T-helper 17 cell (primary cell): ENCODE measurements at regions not wholly inside any gene's neighbourhood (a gene's known extent, or its start where the extent isn't known, plus 50 kb on each side); places are given as distances from the start of the nearest gene placed in this dataset.

Experiments used
- ATAC-seq: fragments of 150-1000 bp; cut with Tn5 transposase; 2 replicates; pipeline ENCODE4 v1.10.0; 2021; ENCODE audit warnings: mild to moderate bottlenecking, moderate library complexity
- DNase-seq, 3 donors: peaks; one replicate each; pipeline versions ENCODE4 v3.0.0 to v3.0.0-alpha.2; 2020 to 2021
- H3K9me3 ChIP-seq: one replicate; pipeline ENCODE4 v1.7.0; 2013; ENCODE audit warnings: low read length, mild to moderate bottlenecking; ENCODE audit not compliant: control insufficient read depth, poor library complexity, severe bottlenecking
- H3K27ac Mint-ChIP-seq: one replicate; pipeline ENCODE4 v1.8.0; 2022; ENCODE audit warnings: mild to moderate bottlenecking, moderate library complexity, mixed read lengths
- H3K27me3 Mint-ChIP-seq: one replicate; pipeline ENCODE4 v1.8.0; 2022; ENCODE audit warnings: mixed read lengths
- H3K36me3 Mint-ChIP-seq: one replicate; pipeline ENCODE4 v1.8.0; 2022; ENCODE audit warnings: low read depth, mixed read lengths
- H3K4me1 Mint-ChIP-seq: one replicate; pipeline ENCODE4 v1.8.0; 2022; ENCODE audit warnings: mild to moderate bottlenecking, mixed read lengths
- H3K4me3 Mint-ChIP-seq: one replicate; pipeline ENCODE4 v1.8.0; 2022; ENCODE audit warnings: mild to moderate bottlenecking, moderate library complexity, mixed read lengths

DNA sequence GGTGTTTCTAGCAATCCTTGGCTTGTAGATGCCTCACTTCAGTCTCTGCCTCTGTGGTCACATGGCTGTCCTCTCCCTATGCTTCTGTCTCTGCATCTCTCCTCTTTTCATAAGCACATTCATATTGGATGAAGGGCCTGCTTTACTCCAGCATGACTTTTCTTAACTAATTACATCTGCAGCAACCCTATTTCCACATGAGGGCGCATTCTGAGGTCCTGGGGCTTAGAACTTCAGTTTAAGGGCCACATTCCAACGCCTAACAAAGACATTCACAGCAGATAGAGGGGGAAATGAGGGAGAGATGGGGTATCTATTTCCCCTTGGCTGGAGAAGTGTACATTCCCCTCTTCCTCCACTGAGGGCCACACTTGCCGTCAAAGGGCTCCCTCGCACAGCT, 489.1 kb upstream of the SALL1 start:
- no peak overlapping the region for H3K4me3 Mint-ChIP-seq
- H3K27ac Mint-ChIP-seq: no peak overlapping the region
- H3K4me1 Mint-ChIP-seq: no peaks in the 10 kb centered on the region
- H3K36me3 Mint-ChIP-seq: no peaks in the 10 kb centered on the region
- DNase-seq: no peak
- no peaks in the 10 kb centered on the region for H3K27me3 Mint-ChIP-seq
- no peak for ATAC-seq
- peaks cover 5% of the 10 kb centered on the region for H3K9me3 ChIP-seq

- no peak overlapping the region for H3K27ac Mint-ChIP-seq
- ATAC-seq: no peak
- H3K4me1 Mint-ChIP-seq: no peaks in the 10 kb centered on the region
- no peaks in the 10 kb centered on the region for H3K27me3 Mint-ChIP-seq
- DNase-seq: no peak
- H3K4me3 Mint-ChIP-seq: no peak overlapping the region
- no peaks in the 10 kb centered on the region for H3K36me3 Mint-ChIP-seq
- peaks cover 5% of the 10 kb centered on the region for H3K9me3 ChIP-seq
Observed at GRCh38 chr16:51638339-51639135, 487.5 kb upstream of the SALL1 start.

DNA sequence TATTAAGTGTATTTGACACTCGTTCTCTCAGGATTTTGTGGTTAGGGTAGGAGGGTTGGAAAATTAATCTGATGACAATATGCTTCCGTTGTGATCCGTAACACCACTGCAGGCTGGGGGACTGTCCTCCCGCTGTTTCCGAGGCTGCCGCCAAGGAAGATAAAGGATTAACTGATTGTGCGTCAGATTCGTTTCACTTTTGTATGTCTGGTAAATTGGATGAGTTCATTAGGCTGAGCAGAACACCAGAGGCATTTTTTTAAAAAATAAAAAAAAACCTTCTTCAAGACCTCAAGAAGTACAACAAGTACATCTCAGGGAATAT, 486.7 kb upstream of the SALL1 start:
- H3K9me3 ChIP-seq: peaks cover 2% of the 10 kb centered on the region
- Mint-ChIP-seq H3K27ac (no peak overlapping the region), H3K4me1 (no peaks in the 10 kb centered on the region), H3K27me3 (no peaks in the 10 kb centered on the region), H3K36me3 (no peaks in the 10 kb centered on the region), H3K4me3 (no peak overlapping the region)
- ATAC-seq: no peak
- DNase-seq: no peak

GRCh38 chr16:51636920-51637769, 486.1 kb upstream of the SALL1 start:
- Mint-ChIP-seq H3K36me3 (no peaks in the 10 kb centered on the region), H3K4me1 (no peaks in the 10 kb centered on the region), H3K4me3 (no peak overlapping the region), H3K27ac (no peak overlapping the region), H3K27me3 (no peaks in the 10 kb centered on the region)
- no peak for DNase-seq
- ATAC-seq: no peak
- no peaks in the 10 kb centered on the region for H3K9me3 ChIP-seq

DNA sequence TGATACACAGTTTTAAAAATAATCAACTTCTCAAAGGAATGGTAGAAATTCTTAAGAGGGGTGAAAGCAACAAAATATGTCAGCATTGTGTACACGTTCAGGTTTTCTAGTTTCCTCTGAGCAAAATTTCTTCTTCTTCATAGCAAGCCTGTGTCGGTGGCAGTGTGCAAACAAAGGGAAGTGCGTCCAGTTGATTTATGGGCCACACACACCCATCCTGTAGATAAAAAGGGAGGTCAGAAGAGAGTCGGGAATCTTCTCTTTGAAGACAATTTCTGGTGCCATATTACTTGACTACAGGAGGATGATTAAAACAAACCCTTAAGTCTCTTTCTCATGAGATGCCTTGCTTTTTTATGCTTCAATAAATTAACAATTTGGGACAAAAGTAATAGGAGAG, 484.1 kb upstream of the SALL1 start:
- Mint-ChIP-seq H3K27ac (no peak overlapping the region), H3K4me1 (no peaks in the 10 kb centered on the region), H3K36me3 (no peaks in the 10 kb centered on the region), H3K27me3 (no peaks in the 10 kb centered on the region), H3K4me3 (no peak overlapping the region)
- ATAC-seq (no peak), DNase-seq (no peak)
- no peaks in the 10 kb centered on the region for H3K9me3 ChIP-seq

GRCh38 chr16:51630076-51630475, 479.0 kb upstream of the SALL1 start:
- no peaks in the 10 kb centered on the region for H3K9me3 ChIP-seq
- Mint-ChIP-seq H3K4me1 (no peaks in the 10 kb centered on the region), H3K36me3 (no peaks in the 10 kb centered on the region), H3K27ac (no peak overlapping the region), H3K27me3 (no peaks in the 10 kb centered on the region), H3K4me3 (no peak overlapping the region)
- ATAC-seq (no peak), DNase-seq (no peak)

GRCh38 chr16:51629576-51629975, 478.5 kb upstream of the SALL1 start:
- ATAC-seq (no peak), DNase-seq (no peak)
- no peaks in the 10 kb centered on the region for H3K9me3 ChIP-seq
- no peak overlapping the region for H3K27ac Mint-ChIP-seq
- H3K36me3 Mint-ChIP-seq: no peaks in the 10 kb centered on the region
- H3K4me1 Mint-ChIP-seq: no peaks in the 10 kb centered on the region
- no peaks in the 10 kb centered on the region for H3K27me3 Mint-ChIP-seq
- no peak overlapping the region for H3K4me3 Mint-ChIP-seq

GRCh38 chr16:51624080-51624775, 473.2 kb upstream of the SALL1 start:
- H3K36me3 Mint-ChIP-seq: no peaks in the 10 kb centered on the region
- H3K4me3 Mint-ChIP-seq: no peak overlapping the region
- no peaks in the 10 kb centered on the region for H3K4me1 Mint-ChIP-seq
- no peak for ATAC-seq
- H3K9me3 ChIP-seq: no peaks in the 10 kb centered on the region
- no peak overlapping the region for H3K27ac Mint-ChIP-seq
- no peak for DNase-seq
- no peaks in the 10 kb centered on the region for H3K27me3 Mint-ChIP-seq

DNA sequence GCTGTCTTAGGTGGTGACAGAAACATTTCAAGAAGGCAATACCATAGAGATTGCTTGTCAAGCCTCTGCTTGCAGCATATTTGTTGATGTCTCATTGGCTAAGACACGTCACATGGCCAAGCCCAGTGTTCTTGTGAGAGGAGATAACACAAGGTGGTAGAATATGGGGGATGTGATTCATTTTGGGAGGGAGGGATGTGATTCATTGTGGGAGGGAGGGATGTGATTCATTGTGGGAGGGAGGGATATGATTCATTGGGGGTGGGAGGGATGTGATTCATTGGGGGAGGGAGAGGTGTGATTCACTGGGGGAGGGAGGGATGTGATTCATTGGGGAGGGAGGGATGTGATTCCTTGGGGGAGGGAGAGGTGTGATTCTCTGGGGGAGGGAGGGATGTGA, 470.5 kb upstream of the SALL1 start:
- H3K9me3 ChIP-seq: no peaks in the 10 kb centered on the region
- Mint-ChIP-seq H3K4me3 (no peak overlapping the region), H3K4me1 (no peaks in the 10 kb centered on the region), H3K27ac (no peak overlapping the region), H3K27me3 (no peaks in the 10 kb centered on the region), H3K36me3 (no peaks in the 10 kb centered on the region)
- ATAC-seq: no peak
- no peak for DNase-seq

GRCh38 chr16:51615141-51615540, 464.1 kb upstream of the SALL1 start:
- no peaks in the 10 kb centered on the region for H3K27me3 Mint-ChIP-seq
- H3K4me1 Mint-ChIP-seq: no peaks in the 10 kb centered on the region
- H3K27ac Mint-ChIP-seq: no peak overlapping the region
- H3K9me3 ChIP-seq: no peaks in the 10 kb centered on the region
- ATAC-seq (no peak), DNase-seq (no peak)
- no peak overlapping the region for H3K4me3 Mint-ChIP-seq
- H3K36me3 Mint-ChIP-seq: no peaks in the 10 kb centered on the region

GRCh38 chr16:51607201-51607651, 456.2 kb upstream of the SALL1 start:
- Mint-ChIP-seq H3K27me3 (no peaks in the 10 kb centered on the region), H3K4me3 (no peak overlapping the region), H3K4me1 (no peaks in the 10 kb centered on the region), H3K36me3 (no peaks in the 10 kb centered on the region), H3K27ac (no peak overlapping the region)
- no peaks in the 10 kb centered on the region for H3K9me3 ChIP-seq
- ATAC-seq (no peak), DNase-seq (no peak)

DNA sequence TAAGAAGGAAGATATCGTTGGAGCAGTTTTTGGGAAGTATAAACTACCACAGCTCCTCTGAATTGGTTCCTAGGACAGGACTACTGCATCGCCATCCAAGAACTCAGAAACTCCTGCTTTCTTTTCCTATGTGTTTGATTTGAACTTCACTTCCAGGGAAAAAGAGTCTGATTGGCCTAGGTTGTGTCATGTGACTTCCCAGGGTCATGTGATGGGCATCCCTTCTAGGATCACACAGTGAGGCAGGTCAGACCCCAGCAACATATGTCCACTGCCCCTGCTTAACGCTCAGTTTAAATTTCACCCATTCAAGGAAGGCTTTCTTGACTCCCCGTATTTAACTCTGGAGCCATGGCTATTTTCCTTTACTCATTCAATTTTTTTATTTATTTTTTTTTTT, 445.2 kb upstream of the SALL1 start:
- DNase-seq: no peak
- Mint-ChIP-seq H3K27ac (no peak overlapping the region), H3K4me1 (no peaks in the 10 kb centered on the region), H3K36me3 (peaks cover 2% of the 10 kb centered on the region), H3K4me3 (no peak overlapping the region), H3K27me3 (no peaks in the 10 kb centered on the region)
- ATAC-seq: no peak
- H3K9me3 ChIP-seq: no peaks in the 10 kb centered on the region

GRCh38 chr16:51592535-51593300, 441.6 kb upstream of the SALL1 start:
- no peaks in the 10 kb centered on the region for H3K4me1 Mint-ChIP-seq
- no peak for ATAC-seq

More at GRCh38 chr16:51592535-51593300, 441.6 kb upstream of the SALL1 start:
- Mint-ChIP-seq H3K27me3 (no peaks in the 10 kb centered on the region), H3K4me3 (no peak overlapping the region), H3K27ac (no peak overlapping the region), H3K36me3 (no peaks in the 10 kb centered on the region)
- DNase-seq: no peak
- H3K9me3 ChIP-seq: no peaks in the 10 kb centered on the region
